ENCODE measurements at regions not wholly inside any gene's neighbourhood (a gene's known extent, or its start where the extent isn't known, plus 50 kb on each side); places are given as distances from the start of the nearest gene placed in this dataset.

DNA sequence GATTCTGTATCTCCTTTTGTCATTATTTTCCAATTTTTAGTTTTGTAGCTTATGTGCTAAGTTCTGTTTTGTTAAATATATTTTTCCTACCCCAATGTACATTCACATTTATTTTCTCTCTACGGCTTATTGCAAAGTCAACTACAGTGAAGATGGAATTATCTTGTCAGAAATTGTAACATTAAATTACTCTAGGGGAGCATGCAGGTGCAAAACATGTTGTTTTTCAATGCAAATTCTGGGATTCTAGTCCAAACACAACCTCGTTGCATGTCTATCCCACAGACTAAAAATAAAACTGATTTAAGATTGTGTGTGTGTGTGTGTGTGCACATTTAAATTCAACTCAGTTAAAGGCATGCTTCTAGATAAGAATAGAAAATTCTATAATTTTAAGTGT lies 529.1 kb upstream of the POM121L12 start:
- no peak for DNase-seq
- intact Hi-C loops (cut with DNase I) = no loop called here

DNA sequence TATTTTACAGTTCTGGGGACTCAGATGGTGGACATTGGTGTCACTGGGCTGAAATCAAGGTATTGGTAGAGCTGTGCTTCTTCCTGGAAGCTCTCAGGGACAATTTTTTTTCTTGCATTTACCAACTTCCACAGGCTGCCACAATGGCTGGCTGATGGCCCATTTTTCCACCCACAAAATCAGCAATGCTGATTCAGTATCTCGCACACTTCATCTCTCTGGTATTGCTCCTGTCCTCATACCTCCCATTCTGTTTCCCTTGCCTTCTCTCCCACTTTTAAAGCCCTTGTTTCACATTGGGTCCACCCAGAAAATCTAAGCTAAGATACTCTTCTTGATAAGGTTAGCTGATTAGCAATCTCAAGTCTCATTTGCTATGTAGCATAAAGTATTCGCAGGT lies 530.9 kb upstream of the POM121L12 start:
- DNase-seq = no peak
- intact Hi-C loops (cut with DNase I) = no loop called here

DNA sequence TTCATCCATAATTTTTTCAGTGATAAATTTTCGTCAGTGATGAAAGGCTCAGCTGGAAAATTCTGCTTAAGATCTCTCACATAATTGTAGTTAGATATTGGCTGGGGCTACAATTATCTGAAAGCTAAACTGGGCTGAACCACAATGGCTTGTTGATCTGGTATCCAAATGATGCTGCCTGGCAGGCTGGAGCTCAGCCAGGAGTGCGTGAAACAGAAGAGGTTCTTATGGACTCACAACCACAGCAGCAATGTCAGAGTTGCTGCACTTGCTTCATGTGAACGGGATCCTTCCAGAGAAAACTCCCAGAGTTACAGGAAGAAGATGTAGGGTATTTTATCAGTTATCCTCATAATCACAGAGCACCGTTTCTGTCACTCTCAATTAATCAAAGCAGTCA lies 533.2 kb upstream of the POM121L12 start:
- DNase-seq = peak in 3 of 10 donors; percentile 19 to 83 (median 41)
- intact Hi-C loops (cut with DNase I) = no loop called here

DNA sequence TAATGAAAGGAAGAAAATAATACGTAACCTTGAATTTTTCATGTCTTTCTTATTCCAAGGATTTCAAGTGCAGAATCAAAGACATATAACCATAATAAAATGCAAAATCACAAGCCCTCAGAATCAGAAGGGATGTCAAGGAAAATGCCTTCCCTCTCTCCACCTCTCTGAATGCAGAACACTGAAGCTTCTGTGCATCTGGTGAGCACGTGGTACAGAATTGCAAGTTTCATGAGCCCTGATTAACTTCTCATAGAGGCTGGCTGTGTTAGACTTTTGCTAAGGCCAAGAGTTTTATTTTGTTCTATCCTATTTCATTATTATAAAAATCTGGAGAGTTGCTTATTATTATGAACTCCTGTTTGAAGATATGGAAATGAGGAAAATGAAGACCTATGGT lies 533.7 kb upstream of the POM121L12 start:
- intact Hi-C loops (cut with DNase I) = no loop called here
- no peak for DNase-seq

DNA sequence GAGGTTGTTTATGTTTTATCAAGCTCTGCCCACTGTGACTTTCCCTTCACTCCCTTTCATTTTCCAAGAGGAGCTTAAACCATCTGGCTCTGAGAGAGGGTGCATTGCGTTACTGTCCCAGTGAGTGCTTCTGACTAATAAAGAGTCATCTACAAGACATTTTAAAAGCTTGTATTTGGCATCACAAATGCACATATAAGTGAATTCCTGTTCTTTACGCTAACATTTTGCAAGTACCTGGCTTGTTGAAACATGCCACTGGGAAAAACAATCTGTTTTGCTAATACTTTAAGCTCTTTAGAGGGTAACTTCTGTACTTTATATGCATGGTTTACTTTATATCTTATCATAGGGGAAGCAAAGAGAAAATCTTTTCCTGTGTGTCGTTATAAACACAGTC lies 534.6 kb upstream of the POM121L12 start:
- DNase-seq = no peak
- intact Hi-C loops (cut with DNase I) = no loop called here

DNA sequence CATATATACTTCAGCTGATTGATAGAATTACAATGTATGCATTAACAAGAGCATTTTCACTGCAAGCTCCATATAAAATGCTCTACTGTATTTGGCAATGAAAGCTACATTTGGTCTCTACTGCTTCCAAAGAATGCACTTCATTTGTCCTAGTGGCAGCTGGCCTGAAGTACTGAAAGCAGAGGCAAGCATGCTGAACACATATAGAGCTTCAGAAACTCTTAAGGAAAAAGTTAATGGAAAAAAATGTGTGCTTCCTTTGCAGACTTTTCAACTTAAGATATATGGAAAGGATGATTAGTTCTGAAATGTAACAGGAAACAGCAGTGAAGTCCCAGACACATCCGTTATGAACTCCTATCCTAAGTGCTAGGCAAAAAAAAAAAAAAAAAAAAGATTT lies 537.1 kb upstream of the POM121L12 start:
- no peak for DNase-seq
- intact Hi-C loops (cut with DNase I) = no loop called here

DNA sequence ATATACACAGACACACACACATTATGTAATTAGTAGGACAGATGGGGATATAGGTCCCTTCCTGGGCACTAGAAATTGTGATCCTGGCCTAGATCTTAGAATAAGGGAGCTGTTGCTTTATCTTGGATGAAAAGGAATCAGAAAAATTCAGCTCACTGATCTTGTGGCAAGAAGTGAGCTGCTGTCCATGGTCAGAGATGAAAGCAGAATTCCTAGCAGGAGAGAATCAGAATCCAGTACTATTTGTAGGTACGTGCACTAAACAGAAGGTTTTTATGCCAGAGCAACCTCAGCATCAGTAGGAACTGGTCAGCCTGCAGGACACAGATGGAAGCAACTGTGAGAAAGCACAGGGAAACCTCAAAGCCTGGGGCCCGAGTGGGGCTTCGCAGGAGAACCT lies 549.2 kb upstream of the POM121L12 start:
- no peak for DNase-seq
- intact Hi-C loops (cut with DNase I) = no loop called here

DNA sequence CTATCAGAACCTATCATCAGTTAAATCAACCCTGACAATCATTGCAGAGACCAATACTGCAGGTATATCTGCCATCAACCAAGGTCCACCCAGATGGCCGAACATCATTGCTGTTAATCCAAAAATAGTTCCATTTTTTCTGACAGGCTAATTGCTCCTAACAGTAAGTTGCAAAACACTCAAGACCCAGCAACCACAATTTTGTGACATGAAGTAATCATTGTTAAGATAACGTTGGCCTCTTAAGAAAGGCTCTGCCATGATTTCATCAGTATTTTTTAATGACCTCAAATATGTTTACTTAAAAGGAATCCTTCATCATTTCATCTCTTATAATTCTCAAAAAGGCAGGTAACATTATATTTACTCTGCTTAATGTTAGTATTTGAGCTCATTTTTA lies 553.4 kb upstream of the POM121L12 start:
- intact Hi-C loops (cut with DNase I) = no loop called here
- no peak for DNase-seq

DNA sequence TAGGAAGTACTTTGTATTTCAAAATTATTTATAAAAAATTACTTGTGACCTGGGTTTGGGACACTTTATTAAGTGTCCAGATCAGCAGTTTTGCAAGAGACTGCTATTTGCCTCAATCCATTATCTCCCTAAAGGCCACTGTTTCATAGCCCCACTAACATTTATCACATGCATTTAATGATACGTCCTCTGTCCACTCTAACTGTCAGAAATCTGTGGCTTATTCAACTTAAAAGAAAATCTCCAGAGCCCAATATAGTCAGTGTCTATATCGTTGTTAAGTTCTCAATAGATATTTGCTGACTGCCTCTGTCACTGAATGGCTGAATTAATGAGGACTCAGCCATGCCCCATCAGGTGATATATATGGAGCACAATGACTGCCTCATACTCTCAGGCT lies 553.9 kb upstream of the POM121L12 start:
- no peak for DNase-seq

DNA sequence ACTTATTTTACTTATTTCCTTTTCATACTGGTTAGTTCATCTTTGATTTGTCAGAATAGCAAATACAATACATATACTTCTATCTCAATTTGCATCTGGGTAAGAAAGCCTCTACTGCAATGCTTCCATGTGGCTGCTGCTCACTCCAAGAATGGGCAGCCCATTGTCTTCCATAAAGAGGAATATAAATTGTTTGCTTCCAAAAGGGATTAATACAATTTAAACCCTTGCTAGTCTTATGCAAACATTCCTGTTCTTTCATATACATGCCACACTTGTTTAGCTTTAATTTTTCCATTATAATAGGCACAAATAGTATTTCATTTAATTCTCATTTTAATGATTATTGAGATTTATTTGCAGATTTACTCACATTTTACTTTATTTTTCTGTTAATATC lies 555.4 kb upstream of the POM121L12 start:
- no peak for DNase-seq
- intact Hi-C loops (cut with DNase I) = no loop called here

More for the DNA sequence above, 553.9 kb upstream of the POM121L12 start:
- intact Hi-C loops (cut with DNase I) = no loop called here

DNA sequence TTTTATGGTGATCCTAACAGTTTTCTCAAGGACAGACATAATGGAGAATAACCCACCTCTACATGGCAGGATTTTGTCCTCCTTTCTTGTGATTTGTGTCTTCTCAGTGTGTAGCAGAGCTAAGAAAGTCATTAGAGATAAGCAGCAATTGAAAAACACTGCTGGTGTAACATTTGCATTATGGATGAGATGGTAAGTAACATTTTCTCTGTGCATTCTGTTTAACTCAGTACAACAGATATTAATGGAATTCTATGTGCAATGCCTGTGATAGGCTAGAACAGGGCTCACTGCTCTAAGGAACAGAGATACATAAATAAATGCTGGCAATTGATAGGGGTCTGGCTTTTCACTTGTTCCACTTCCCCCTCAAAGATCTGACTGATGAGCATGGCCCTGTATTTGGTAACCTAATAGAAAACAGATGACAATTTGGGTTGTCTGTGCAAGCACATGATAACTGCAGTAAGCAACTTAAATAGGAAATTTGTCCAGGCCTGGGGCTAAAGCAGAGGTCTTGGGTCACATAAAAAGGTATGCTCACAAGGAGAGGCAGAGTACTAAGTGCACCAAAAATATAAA lies 560.3 kb upstream of the POM121L12 start:
- intact Hi-C loops (cut with DNase I) = no loop called here
- DNase-seq = no peak

DNA sequence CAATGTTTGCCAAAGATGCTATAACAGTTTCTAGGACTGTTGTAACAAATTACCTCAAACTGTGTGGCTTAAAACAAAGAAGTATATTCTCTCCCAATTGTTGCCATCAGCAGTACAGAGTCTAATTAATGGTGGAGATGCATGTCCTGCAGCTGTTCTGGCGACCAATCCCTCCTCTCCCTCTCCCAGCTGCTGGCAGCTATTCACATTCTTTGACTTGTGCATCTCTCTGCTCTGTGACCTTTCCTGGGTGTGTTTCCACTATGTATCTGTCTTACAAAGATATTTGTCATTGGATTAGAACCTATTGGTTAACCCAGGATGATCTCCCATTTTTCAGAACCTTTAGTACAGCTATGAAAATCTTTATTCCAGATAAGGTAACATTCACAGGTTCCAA lies 561.7 kb upstream of the POM121L12 start:
- DNase-seq = no peak
- intact Hi-C loops (cut with DNase I) = no loop called here

DNA sequence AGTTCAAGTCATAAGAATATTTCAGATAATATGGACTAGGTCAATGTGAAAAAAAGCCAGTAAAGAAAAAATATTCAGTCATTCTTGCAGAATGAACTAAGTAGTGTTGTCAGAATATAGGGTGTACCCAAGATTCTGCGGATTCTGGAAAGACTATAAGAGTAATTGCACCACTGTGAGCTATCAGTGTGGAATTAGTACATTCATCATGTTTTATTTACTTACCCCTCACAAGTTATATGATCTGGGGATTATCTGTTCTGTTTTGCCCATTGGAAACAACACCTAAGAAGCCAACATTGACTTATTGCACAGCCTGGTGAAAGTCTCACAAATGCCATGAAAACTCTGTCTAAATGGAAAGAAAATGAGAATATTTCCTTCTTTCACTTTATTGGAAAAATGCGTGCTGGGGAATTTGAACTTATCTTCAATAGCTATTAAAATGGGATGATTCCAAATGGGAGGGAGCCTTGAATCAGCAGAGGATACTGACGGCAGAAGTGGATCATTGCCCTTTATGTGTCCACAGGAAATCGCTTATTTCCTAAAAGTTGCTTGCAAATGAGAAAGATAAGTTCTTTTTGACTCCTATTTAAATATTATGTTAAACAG lies 563.3 kb upstream of the POM121L12 start:
- intact Hi-C loops (cut with DNase I) = no loop called here
- no peak for DNase-seq

DNA sequence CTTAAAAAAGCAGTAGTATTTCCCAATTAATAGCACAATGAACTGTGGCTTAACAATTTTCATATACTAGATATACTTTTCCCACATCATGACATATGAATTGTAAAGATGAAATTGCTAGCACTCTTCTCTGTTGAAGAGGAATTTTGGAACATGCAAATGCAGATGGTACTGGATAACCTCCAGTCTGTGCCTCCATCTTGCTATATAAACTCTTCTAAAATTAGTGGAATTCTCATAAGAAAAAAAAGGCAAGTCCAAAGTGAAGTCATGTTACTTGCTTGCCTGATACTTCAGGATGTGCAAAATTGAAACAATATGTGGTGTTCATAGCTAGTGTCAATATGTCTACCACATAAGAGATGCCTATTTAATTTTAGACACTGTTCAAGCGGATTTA lies 570.2 kb upstream of the POM121L12 start:
- no peak for DNase-seq
- intact Hi-C loops (cut with DNase I) = no loop called here

DNA sequence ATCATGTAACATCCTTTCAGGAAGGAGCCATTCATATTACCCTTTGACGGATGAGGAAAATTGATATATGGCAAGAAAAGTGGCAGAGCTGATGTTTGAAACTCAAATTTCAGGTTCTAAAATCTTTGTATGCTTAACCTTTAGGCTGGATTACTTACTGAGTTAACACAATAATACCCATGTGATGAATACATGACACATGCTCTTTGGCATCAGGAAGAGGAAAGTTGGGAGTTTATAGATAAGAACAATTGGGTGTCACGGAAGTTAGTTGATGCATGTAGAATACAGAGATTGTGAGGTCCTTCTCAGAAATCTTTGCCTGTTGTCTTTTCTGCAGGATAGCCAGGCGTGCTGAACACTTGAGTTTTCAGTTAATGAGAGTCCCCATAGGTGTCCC lies 572.1 kb upstream of the POM121L12 start:
- no peak for DNase-seq
- intact Hi-C loops (cut with DNase I) = no loop called here

DNA sequence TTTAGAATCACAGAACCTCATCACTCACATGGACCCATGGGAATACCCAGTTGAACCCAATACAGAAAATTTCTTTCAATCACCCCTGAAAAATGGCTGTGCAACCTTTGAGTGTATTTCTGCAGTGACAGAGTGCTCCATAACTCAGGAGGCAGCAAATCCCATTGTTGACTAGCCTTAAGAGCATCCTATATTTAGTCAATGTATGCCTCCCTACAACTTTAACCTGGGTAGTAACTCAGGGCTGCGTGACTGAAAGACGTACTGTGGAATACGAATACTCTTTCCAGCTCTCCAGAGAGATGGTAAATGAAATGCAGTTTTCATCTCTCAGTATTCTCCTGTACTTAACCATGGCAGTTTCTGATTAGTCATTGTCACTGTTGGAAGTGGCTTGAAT lies 573.0 kb upstream of the POM121L12 start:
- intact Hi-C loops (cut with DNase I) = no loop called here
- no peak for DNase-seq

DNA sequence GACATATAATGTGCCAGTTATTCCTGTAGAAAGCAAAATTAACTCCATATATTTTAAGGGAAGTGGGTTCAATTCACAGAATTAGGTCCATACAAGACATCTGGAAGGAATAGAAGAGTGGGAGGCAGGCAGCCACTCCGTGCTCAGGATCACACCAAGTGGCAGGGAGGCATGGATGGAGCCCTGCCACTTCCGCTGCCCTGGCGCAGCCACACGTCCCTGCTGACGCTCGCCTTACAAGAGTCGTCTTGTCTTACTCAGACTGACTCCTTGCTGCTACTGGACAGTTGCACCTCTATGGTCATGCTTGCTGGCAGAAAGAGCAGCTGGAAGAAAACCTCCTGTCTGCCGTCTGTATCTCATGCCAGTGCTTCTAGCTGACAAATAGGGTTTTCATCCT lies 579.9 kb upstream of the POM121L12 start:
- DNase-seq = peak in 1 of 10 donors; percentile 73
- intact Hi-C loops (cut with DNase I) = no loop called here

DNA sequence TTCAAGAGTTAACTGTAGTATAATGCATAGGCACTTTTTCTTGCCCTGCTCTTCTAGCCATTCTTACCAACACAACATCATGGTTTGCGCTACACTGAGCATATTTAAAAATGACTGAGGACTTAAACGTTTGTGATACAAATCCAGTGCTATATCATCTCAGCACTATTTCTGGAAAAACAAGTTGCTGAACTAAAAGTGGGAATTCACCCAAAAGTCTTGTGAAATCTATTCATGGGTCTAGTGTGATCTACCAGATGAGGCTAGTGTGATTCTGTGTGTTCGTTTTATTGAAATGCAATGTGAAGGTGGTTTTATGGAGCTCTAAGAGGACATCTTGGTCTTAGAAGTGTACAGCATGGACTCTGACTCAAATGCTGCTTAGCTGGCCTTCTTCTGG lies 584.6 kb upstream of the POM121L12 start:
- no peak for DNase-seq
- intact Hi-C loops (cut with DNase I) = no loop called here

DNA sequence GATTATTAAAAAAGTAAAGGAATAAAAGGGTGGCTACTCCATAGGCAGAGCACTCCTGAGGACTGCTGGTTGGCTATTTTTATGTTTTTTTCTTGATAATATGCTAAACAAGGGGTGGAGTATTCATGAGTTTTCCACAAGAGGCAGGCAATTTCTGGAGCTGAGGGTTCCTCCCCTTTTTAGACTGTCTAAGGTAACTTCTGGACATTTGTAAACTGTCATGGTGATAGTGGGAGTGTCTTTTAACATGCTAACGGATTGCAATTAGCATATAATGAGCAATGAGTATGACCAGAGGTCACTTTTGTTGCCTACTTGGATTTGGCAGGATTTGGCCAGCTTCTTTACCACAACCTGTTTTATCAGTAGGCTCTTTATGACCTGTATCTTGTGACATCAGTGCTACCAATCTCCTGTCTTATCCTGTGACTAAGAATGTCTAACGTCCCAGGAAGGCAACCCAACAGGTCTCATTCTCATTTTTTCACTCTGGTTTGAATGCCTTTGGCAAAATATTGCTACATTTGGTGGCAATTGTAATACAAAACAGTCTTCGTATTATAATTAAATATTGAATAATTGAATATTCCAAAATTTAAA lies 587.8 kb upstream of the POM121L12 start:
- no peak for DNase-seq
- intact Hi-C loops (cut with DNase I) = no loop called here

DNA sequence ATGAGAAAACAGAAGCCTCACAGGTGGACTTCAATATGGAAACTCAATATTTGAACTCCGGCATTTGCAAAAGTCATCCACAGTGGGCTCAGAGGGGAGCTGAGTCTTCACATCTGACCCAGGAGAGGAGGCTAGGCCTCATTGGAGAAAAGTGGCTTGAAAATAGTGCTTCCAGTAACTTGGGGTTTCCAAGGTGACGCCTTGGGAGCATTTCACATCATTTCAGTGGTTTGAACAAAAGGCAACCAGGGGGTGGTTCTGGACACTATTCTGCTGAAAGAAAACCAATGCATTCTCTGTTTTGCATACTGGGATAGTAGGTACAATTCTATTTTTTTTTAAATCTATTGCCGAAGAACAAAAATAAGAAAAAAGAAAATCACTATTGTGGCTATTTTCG lies 599.2 kb upstream of the POM121L12 start:
- no peak for DNase-seq
- intact Hi-C loops (cut with DNase I) = no loop called here

DNA sequence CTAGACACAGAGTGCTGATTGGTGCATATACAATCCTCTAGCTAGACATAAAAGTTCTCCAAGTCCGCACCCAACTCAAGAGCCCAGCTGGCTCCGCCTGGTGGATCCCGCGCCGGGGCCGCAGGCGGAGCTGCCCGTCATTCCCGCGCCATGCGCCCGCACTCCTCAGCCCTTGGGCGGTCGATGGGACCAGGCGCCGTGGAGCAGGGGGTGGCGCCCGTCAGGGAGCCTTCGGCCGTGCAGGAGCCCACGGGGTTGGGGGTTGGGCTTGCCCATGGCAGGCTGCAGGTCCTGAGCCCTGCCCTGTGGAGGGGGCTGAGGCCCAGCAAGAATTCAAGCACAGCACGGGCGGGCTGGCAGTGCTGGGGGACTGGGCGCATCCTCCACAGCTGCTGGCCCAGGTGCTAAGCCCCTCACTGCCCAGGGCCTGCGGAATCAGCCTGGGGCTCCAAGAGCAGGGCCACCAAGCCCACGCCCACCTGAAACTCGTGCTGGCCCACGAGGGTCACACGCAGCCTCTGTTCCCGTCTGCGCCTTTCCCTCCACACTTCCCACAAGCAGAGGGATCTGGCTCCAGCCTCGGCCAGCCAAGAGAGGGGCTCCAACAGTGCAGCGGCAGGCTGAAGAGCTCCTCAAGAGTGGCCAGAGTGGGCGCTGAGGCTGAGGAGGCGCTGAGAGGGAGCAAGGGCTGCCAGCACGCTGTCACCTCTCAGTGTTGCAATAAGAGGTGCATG lies 604.2 kb upstream of the POM121L12 start:
- intact Hi-C loops (cut with DNase I) = no loop called here
- DNase-seq = peak in 2 of 10 donors; percentile 79 to 82

DNA sequence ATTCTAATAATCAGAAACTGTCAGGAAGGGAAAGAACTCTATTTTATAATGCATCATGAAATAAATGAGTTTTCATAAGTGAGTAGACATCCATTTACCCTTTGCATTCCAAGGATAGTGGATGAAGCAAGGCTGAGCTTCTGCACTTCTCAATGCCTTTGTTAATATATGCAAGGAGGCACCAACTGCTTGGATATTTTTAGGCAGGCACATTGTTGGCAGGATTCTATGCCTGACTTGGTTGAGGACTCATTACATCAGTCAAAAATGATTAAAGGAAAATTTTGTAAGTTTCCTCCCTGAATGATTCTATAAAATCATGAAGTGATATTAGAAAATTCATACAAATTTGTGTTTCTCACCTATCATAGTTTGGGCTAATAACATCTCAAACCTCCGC lies 612.2 kb upstream of the POM121L12 start:
- DNase-seq = no peak
- intact Hi-C loops (cut with DNase I) = no loop called here

Data from posterior cingulate gyrus (tissue), 11 donors.